ENCODE measurements at regions not wholly inside any gene's neighbourhood (a gene's known extent, or its start where the extent isn't known, plus 50 kb on each side); places are given as distances from the start of the nearest gene placed in this dataset.

- TF ChIP-seq CTCF (IDR thresholded peaks at IDR 0.05; ENCODE audit: insufficient read depth, low read length, poor library complexity, severe bottlenecking) (no peak), EZH2phosphoT487 (conservative IDR thresholded peaks at IDR 0.05; ENCODE audit: low read length) (no peak)
Observed at GRCh38 chr18:44227501-44227900, 453.2 kb upstream of the SETBP1 start.

All from SU-DHL-6 (cell line).